Neural cell (in vitro differentiated cells): ENCODE measurements at regions not wholly inside any gene's neighbourhood (a gene's known extent, or its start where the extent isn't known, plus 50 kb on each side); places are given as distances from the start of the nearest gene placed in this dataset.

Experiments used
- H2AFZ ChIP-seq: fragments of 200-600, 300-800 bp; sonication (generic), shearing (Covaris generic); 2 replicates; pipeline ENCODE4 v1.6.0; 2014; ENCODE audit warnings: low read depth, mild to moderate bottlenecking, antibody characterized with exemption, low read length, moderate library complexity
- H3F3A ChIP-seq: fragments of 200-600 bp; shearing (Covaris generic); 2 replicates; pipeline ENCODE4 v1.6.1; 2016; ENCODE audit warnings: mild to moderate bottlenecking, moderate library complexity, mixed read lengths, antibody characterized with exemption, low read length; ENCODE audit not compliant: insufficient read depth, poor library complexity, severe bottlenecking
- H3K27ac ChIP-seq: fragments of 200-600, 300-800 bp; sonication (generic), shearing (Covaris generic); 2 replicates; pipeline ENCODE4 v1.5.1; 2014; ENCODE audit warnings: mild to moderate bottlenecking, low read length, moderate library complexity
- H3K27me3 ChIP-seq: fragments of 300-800, 200-600 bp; sonication (generic), shearing (Covaris generic); 2 replicates; pipeline ENCODE4 v1.6.0; 2014; ENCODE audit warnings: mild to moderate bottlenecking, low read depth, low read length, moderate library complexity; ENCODE audit not compliant: insufficient read depth
- H3K36me3 ChIP-seq: fragments of 300-800, 200-600 bp; sonication (generic), shearing (Covaris generic); 2 replicates; pipeline ENCODE4 v1.5.1; 2014; ENCODE audit warnings: mild to moderate bottlenecking, antibody characterized with exemption, low read length, moderate library complexity; ENCODE audit not compliant: insufficient read depth
- H3K4me2 ChIP-seq: fragments of 300-800, 200-600 bp; sonication (generic), shearing (Covaris generic); 2 replicates; pipeline ENCODE4 v1.6.0; 2014; ENCODE audit warnings: mild to moderate bottlenecking, low read length
- H3K4me3 ChIP-seq: fragments of 300-800, 200-600 bp; sonication (generic), shearing (Covaris generic); 2 replicates; pipeline ENCODE4 v1.5.1; 2014; ENCODE audit warnings: mild to moderate bottlenecking, low read length, moderate library complexity
- H3K79me2 ChIP-seq: fragments of 200-600 bp; shearing (Covaris generic); replicated peaks from 2 replicates; pipeline ENCODE4 v1.6.0; 2014; ENCODE audit warnings: mild to moderate bottlenecking, low read length, moderate library complexity; ENCODE audit not compliant: insufficient read depth
- H3K9ac ChIP-seq: fragments of 300-800, 200-600 bp; sonication (generic), shearing (Covaris generic); 2 replicates; pipeline ENCODE4 v1.6.1; 2016; ENCODE audit warnings: mild to moderate bottlenecking, low read length, mixed read lengths
- H3K9me2 ChIP-seq: fragments of 200-600 bp; shearing (Covaris generic); 2 replicates; pipeline ENCODE4 v1.6.1; 2016; ENCODE audit warnings: mild to moderate bottlenecking, low read length, mixed read lengths; ENCODE audit not compliant: insufficient read depth
- H3K9me3 ChIP-seq: fragments of 200-600, 300-800 bp; sonication (generic), shearing (Covaris generic); 2 replicates; pipeline ENCODE4 v1.6.1; 2016; ENCODE audit warnings: mild to moderate bottlenecking, mixed run types, low read length, moderate library complexity, mixed read lengths
- H4K20me1 ChIP-seq: fragments of 200-600 bp; shearing (Covaris generic); 2 replicates; pipeline ENCODE4 v1.6.1; 2016; ENCODE audit warnings: mild to moderate bottlenecking, mixed run types; ENCODE audit not compliant: insufficient read depth
- EP300 ChIP-seq: fragments of 450-650 bp; conservative IDR thresholded peaks from 2 replicates; pipeline ENCODE4 v1.6.1; 2014; ENCODE audit warnings: antibody characterized with exemption, mild to moderate bottlenecking, moderate library complexity; ENCODE audit not compliant: poor library complexity, severe bottlenecking
- EZH2 ChIP-seq: fragments of 200-600, 300-800 bp; shearing (Covaris generic), sonication (generic); IDR thresholded peaks from 2 replicates; pipeline ENCODE4 v1.6.1; 2014; ENCODE audit warnings: antibody characterized with exemption, low read length, borderline replicate concordance, mild to moderate bottlenecking; ENCODE audit not compliant: insufficient read depth, poor library complexity, severe bottlenecking
- MXI1 ChIP-seq: fragments of 450-650 bp; conservative IDR thresholded peaks from 2 replicates; pipeline ENCODE4 v1.6.1; 2014; ENCODE audit warnings: antibody characterized with exemption, mild to moderate bottlenecking; ENCODE audit not compliant: poor library complexity, severe bottlenecking
- POLR2AphosphoS5 ChIP-seq: IDR thresholded peaks from 2 replicates; pipeline ENCODE4 v1.6.1; 2012
- RAD21 ChIP-seq: fragments of 450-650 bp; conservative IDR thresholded peaks from 2 replicates; pipeline ENCODE4 v1.6.1; 2014; ENCODE audit warnings: antibody characterized with exemption, mild to moderate bottlenecking, moderate library complexity
- SMC3 ChIP-seq: fragments of 450-650 bp; conservative IDR thresholded peaks from 2 replicates; pipeline ENCODE4 v1.6.1; 2014; ENCODE audit warnings: antibody characterized with exemption, mild to moderate bottlenecking, moderate library complexity; ENCODE audit not compliant: poor library complexity
- TAF1 ChIP-seq: IDR thresholded peaks from 2 replicates; pipeline ENCODE4 v1.6.1; 2012; ENCODE audit warnings: low read depth
- TF ChIP-seq, protein P1 (sequence below): IDR thresholded peaks from 2 replicates; pipeline ENCODE4 v1.6.1; 2012; ENCODE audit warnings: borderline replicate concordance
- TF ChIP-seq, protein P2 (sequence below): fragments of 450-650 bp; IDR thresholded peaks from 2 replicates; pipeline ENCODE4 v1.5.1; 2014; ENCODE audit warnings: antibody characterized with exemption, mild to moderate bottlenecking, moderate library complexity; ENCODE audit not compliant: poor library complexity, severe bottlenecking

DNA sequence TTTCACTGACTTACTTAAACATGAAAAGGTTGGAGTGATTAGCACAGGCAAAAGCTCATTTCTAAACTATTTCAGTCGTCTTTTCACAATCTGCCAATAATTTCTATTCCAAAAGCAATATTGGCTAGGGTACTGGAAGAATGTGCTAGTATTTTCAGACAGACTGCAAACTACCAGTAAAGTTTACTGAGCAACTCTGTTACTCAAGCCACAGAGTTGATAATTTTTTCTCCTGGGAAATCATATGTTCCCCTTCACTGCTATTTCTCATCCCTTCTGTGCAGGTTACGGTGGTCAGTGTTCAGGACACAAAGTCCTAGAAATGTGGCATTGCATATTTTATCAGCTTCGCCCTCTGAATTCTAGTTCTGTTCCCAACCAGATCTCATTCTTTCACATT lies 343.3 kb upstream of the TNC start:
- no peak overlapping the region for H3K4me2 ChIP-seq
- H4K20me1 ChIP-seq, result no peaks in the 10 kb centered on the region
- H3K36me3 ChIP-seq, result no peaks in the 10 kb centered on the region
- no peaks in the 10 kb centered on the region for H3K27me3 ChIP-seq
- no peak overlapping the region for H2AFZ ChIP-seq
- no peak overlapping the region for H3K27ac ChIP-seq
- no peaks in the 10 kb centered on the region for H3K79me2 ChIP-seq
- H3K9me3 ChIP-seq, result no peaks in the 10 kb centered on the region
- no peak overlapping the region for H3K4me3 ChIP-seq
- no peaks in the 10 kb centered on the region for H3F3A ChIP-seq
- TF ChIP-seq EP300, result no peak
- TF ChIP-seq POLR2AphosphoS5, result no peak
- TF ChIP-seq EZH2, result no peak
- H3K9ac ChIP-seq, result no peak overlapping the region
- H3K9me2 ChIP-seq, result no peaks in the 10 kb centered on the region

DNA sequence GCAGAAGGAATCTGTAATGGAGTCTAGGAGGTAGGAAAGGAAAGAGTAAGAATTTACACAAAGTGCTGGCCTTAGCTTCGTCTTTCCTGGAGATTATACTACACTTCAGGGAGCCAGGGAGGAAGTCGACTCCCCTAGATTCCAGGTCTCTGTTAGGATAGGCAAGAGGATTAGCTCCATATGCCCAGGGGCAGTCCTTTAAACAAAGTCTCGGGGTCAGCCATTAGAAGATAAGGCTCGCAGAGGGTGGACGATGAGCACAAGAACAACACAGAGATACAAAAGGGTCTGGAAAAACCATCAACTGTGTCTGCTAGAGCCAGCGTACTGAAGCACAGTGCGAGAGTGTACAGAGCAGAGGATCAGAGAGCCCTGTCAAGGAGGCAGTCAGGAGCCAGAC lies 344.7 kb upstream of the TNC start:
- Histone ChIP-seq H3K36me3 (no peaks in the 10 kb centered on the region), H3K9me2 (no peaks in the 10 kb centered on the region), H2AFZ (no peak overlapping the region), H3K27ac (no peak overlapping the region), H3K4me2 (no peak overlapping the region), H3F3A (no peaks in the 10 kb centered on the region), H3K9ac (no peak overlapping the region), H3K4me3 (no peak overlapping the region), H3K9me3 (no peaks in the 10 kb centered on the region), H3K79me2 (no peaks in the 10 kb centered on the region), H4K20me1 (no peaks in the 10 kb centered on the region), H3K27me3 (no peaks in the 10 kb centered on the region)
- TF ChIP-seq MXI1, result no peak
- no peak for TF ChIP-seq TAF1
- TF ChIP-seq, protein P1, sequence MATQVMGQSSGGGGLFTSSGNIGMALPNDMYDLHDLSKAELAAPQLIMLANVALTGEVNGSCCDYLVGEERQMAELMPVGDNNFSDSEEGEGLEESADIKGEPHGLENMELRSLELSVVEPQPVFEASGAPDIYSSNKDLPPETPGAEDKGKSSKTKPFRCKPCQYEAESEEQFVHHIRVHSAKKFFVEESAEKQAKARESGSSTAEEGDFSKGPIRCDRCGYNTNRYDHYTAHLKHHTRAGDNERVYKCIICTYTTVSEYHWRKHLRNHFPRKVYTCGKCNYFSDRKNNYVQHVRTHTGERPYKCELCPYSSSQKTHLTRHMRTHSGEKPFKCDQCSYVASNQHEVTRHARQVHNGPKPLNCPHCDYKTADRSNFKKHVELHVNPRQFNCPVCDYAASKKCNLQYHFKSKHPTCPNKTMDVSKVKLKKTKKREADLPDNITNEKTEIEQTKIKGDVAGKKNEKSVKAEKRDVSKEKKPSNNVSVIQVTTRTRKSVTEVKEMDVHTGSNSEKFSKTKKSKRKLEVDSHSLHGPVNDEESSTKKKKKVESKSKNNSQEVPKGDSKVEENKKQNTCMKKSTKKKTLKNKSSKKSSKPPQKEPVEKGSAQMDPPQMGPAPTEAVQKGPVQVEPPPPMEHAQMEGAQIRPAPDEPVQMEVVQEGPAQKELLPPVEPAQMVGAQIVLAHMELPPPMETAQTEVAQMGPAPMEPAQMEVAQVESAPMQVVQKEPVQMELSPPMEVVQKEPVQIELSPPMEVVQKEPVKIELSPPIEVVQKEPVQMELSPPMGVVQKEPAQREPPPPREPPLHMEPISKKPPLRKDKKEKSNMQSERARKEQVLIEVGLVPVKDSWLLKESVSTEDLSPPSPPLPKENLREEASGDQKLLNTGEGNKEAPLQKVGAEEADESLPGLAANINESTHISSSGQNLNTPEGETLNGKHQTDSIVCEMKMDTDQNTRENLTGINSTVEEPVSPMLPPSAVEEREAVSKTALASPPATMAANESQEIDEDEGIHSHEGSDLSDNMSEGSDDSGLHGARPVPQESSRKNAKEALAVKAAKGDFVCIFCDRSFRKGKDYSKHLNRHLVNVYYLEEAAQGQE, result no peak
- no peak for TF ChIP-seq EP300
- TF ChIP-seq SMC3, result no peak
- TF ChIP-seq EZH2, result no peak
- no peak for TF ChIP-seq POLR2AphosphoS5

DNA sequence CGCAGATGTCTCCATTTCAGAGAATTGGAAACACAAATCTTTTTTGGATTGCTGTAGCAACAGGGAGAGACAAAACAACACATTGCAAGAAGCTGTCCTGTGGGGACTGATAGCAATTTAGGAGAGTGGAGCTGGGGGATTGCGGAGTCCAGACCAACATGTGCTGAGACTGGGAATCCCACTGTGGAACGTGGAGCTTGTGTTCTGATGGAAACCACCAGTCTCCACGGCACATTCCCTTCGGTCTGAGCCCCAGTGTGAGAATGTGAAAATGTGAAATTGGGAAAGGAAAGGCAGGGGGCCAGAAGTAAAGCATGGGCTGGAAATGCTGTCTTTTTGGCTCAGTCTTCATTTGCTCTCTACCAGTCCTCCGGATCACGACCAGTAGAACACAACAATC lies 348.8 kb upstream of the TNC start:
- TF ChIP-seq, protein P1, result no peak
- TF ChIP-seq EZH2 (no peak), POLR2AphosphoS5 (no peak), SMC3 (no peak), TAF1 (no peak), EP300 (no peak), MXI1 (no peak), RAD21 (no peak)
- TF ChIP-seq, protein P2, sequence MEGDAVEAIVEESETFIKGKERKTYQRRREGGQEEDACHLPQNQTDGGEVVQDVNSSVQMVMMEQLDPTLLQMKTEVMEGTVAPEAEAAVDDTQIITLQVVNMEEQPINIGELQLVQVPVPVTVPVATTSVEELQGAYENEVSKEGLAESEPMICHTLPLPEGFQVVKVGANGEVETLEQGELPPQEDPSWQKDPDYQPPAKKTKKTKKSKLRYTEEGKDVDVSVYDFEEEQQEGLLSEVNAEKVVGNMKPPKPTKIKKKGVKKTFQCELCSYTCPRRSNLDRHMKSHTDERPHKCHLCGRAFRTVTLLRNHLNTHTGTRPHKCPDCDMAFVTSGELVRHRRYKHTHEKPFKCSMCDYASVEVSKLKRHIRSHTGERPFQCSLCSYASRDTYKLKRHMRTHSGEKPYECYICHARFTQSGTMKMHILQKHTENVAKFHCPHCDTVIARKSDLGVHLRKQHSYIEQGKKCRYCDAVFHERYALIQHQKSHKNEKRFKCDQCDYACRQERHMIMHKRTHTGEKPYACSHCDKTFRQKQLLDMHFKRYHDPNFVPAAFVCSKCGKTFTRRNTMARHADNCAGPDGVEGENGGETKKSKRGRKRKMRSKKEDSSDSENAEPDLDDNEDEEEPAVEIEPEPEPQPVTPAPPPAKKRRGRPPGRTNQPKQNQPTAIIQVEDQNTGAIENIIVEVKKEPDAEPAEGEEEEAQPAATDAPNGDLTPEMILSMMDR, result no peak
- Histone ChIP-seq H2AFZ (no peak overlapping the region), H3K79me2 (no peaks in the 10 kb centered on the region), H3K9me3 (no peaks in the 10 kb centered on the region), H3K9me2 (no peaks in the 10 kb centered on the region), H3K9ac (no peak overlapping the region), H3K27ac (no peak overlapping the region), H3K27me3 (no peaks in the 10 kb centered on the region), H4K20me1 (no peaks in the 10 kb centered on the region), H3K4me3 (no peak overlapping the region), H3K4me2 (no peak overlapping the region), H3F3A (no peaks in the 10 kb centered on the region), H3K36me3 (no peaks in the 10 kb centered on the region)
